Prostate gland (tissue), 2 donors: ENCODE measurements at regions not wholly inside any gene's neighbourhood (a gene's known extent, or its start where the extent isn't known, plus 50 kb on each side); places are given as distances from the start of the nearest gene placed in this dataset.

Source experiments
- POLR2A ChIP-seq: fragments of 450-650 bp; IDR thresholded peaks from one replicate; pipeline ENCODE4 v1.6.1; 2016; ENCODE audit warnings: antibody characterized with exemption, mild to moderate bottlenecking
- TF ChIP-seq, protein P1 (sequence below), 4 experiments: fragments of 200-600 bp in 2 of 4; fragments of 450-650 bp in 2 of 4; sonication (generic) in 2 of 4; IDR thresholded peaks; 1 replicate in 3 of 4; 2 replicates in 1 of 4; pipeline ENCODE4 v1.5.1; 2016 to 2019; ENCODE audit warnings: antibody characterized with exemption in 4 of 4, mild to moderate bottlenecking in 2 of 4, moderate library complexity in 2 of 4

DNA sequence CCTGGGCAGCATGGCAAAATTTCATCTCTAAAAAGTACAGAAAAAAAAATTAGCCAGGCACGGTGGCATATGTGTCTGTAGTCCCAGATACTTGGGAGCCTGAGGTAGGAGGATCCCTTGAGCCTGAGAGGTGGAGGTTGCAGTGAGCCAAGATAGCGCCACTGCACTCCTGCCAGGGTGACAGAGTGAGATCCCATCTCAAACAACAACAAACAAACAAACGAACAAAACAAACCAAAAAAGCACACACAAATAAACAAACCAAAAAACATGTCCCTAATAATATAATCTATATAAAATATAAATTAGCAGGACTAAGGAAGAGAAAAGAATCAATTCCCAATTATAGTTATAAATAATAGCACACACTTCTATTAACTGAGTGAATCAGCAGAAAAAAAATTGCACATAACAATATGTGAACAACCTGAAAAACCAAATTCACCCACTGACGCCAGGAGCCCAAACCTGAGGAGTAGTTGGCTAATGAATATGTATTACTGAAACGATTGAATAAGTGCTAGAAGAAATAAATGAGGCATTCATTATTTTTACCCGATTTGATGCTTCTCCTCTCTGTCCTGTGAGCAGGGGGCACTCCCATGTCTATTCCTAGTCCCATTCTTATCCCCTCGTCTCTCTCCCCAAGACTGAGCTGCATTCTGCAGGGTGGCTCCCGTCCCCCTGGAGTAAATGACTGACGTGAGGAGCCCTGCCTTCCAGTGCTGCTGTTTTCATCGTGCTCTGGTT is 108.2 kb upstream of the TOP3B start:
- no peak for TF ChIP-seq POLR2A
- TF ChIP-seq, protein P1, sequence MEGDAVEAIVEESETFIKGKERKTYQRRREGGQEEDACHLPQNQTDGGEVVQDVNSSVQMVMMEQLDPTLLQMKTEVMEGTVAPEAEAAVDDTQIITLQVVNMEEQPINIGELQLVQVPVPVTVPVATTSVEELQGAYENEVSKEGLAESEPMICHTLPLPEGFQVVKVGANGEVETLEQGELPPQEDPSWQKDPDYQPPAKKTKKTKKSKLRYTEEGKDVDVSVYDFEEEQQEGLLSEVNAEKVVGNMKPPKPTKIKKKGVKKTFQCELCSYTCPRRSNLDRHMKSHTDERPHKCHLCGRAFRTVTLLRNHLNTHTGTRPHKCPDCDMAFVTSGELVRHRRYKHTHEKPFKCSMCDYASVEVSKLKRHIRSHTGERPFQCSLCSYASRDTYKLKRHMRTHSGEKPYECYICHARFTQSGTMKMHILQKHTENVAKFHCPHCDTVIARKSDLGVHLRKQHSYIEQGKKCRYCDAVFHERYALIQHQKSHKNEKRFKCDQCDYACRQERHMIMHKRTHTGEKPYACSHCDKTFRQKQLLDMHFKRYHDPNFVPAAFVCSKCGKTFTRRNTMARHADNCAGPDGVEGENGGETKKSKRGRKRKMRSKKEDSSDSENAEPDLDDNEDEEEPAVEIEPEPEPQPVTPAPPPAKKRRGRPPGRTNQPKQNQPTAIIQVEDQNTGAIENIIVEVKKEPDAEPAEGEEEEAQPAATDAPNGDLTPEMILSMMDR (IDR thresholded peaks at IDR 0.05) = no peak
